Colonic mucosa (tissue), 4 donors: ENCODE measurements at regions not wholly inside any gene's neighbourhood (a gene's known extent, or its start where the extent isn't known, plus 50 kb on each side); places are given as distances from the start of the nearest gene placed in this dataset.
A peak's percentile ranks its signal among the peaks of the same experiment; 100 is the strongest.

Experiments
- DNase-seq: peaks from one replicate; pipeline ENCODE4 v3.0.0-alpha.2; 2020
- H3K27ac ChIP-seq: fragments of 200-600 bp; one replicate; pipeline ENCODE4 v1.8.0; 2021
- H3K27me3 ChIP-seq: fragments of 200-600 bp; one replicate; pipeline ENCODE4 v1.8.0; 2021
- H3K36me3 ChIP-seq: fragments of 200-600 bp; one replicate; pipeline ENCODE4 v1.8.0; 2021
- H3K4me1 ChIP-seq: fragments of 200-600 bp; one replicate; pipeline ENCODE4 v1.8.0; 2021; ENCODE audit warnings: mild to moderate bottlenecking
- H3K4me3 ChIP-seq: fragments of 200-600 bp; one replicate; pipeline ENCODE4 v1.8.0; 2021
- H3K9ac ChIP-seq, 2 donors: one replicate each; pipeline ENCODE4 v1.7.0; 2013; ENCODE audit warnings: control low read depth in 2 of 2, low read depth in 2 of 2, low read length in 2 of 2
- H3K9me3 ChIP-seq: fragments of 200-600 bp; one replicate; pipeline ENCODE4 v1.8.0; 2021
- intact Hi-C: fragments of 100-400 bp; cut with DNase I; formaldehyde crosslinking; loops from one replicate; pipeline ENCODE4 v1.14.1; 2022
- TF ChIP-seq, protein P1 (sequence below): fragments of 200-600 bp; IDR thresholded peaks from one replicate; pipeline ENCODE4 v1.8.0; 2022; ENCODE audit warnings: antibody characterized with exemption, mild to moderate bottlenecking
- donor health status: healthy.
- donor health status: DM: no; HTN: no; CAD: no.
- donor health status: DM: no; HTN: no; CAD: no.

DNA sequence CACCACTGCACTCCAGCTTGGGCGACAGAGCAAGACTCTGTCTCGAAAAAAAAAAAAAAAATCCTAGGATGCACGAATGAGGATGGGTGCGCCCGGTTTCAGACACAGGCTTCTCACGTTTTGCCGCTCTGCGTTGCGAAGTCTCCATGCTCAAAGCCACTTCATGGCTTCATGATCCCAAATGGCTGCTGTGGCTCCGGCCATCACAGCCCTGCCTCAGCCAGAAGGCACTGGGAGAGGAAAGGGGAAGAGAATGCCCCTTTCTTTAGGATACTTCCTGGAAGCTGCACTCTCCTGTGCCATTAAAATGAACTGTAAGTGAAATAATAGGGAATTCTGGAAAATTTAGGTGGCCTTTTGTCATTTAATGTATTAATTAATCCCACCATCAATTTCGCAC is 116.4 kb upstream of the ANO1 start:
- H3K9me3 ChIP-seq = no peaks in the 10 kb centered on the region
- no peaks in the 10 kb centered on the region for H3K27me3 ChIP-seq
- no peak overlapping the region for H3K9ac ChIP-seq
- H3K36me3 ChIP-seq = no peaks in the 10 kb centered on the region
- H3K4me3 ChIP-seq = no peak overlapping the region
- TF ChIP-seq, protein P1, sequence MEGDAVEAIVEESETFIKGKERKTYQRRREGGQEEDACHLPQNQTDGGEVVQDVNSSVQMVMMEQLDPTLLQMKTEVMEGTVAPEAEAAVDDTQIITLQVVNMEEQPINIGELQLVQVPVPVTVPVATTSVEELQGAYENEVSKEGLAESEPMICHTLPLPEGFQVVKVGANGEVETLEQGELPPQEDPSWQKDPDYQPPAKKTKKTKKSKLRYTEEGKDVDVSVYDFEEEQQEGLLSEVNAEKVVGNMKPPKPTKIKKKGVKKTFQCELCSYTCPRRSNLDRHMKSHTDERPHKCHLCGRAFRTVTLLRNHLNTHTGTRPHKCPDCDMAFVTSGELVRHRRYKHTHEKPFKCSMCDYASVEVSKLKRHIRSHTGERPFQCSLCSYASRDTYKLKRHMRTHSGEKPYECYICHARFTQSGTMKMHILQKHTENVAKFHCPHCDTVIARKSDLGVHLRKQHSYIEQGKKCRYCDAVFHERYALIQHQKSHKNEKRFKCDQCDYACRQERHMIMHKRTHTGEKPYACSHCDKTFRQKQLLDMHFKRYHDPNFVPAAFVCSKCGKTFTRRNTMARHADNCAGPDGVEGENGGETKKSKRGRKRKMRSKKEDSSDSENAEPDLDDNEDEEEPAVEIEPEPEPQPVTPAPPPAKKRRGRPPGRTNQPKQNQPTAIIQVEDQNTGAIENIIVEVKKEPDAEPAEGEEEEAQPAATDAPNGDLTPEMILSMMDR = no peak
- intact Hi-C loops = no loop called here
- no peaks in the 10 kb centered on the region for H3K4me1 ChIP-seq
- no peak for DNase-seq
- no peak overlapping the region for H3K27ac ChIP-seq

DNA sequence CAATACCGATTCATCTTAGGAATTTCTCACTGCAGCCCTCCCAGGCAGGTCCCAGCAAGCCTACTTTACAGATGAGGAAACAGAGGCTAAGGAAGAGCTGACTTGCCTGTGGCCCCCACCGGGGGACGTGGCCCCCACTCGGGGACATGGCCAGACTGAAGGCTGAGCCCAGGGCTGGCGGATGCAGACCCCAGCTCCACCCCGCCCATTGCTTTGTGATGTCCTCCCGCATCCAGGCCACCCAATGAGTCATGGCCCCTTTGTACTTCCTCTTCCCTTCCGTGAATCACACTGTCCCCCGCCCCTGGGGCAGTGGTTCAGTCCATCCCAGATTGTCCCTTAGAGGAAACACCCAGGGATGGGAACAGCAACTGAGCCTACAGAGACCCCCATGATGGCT is 116.0 kb upstream of the ANO1 start:
- Histone ChIP-seq H3K9me3 (no peaks in the 10 kb centered on the region), H3K9ac (no peak overlapping the region), H3K27ac (no peak overlapping the region), H3K27me3 (no peaks in the 10 kb centered on the region), H3K36me3 (no peaks in the 10 kb centered on the region), H3K4me3 (no peak overlapping the region), H3K4me1 (no peaks in the 10 kb centered on the region)
- TF ChIP-seq, protein P1 = no peak
- intact Hi-C loops = no loop called here
- peak; percentile 44 for DNase-seq

DNA sequence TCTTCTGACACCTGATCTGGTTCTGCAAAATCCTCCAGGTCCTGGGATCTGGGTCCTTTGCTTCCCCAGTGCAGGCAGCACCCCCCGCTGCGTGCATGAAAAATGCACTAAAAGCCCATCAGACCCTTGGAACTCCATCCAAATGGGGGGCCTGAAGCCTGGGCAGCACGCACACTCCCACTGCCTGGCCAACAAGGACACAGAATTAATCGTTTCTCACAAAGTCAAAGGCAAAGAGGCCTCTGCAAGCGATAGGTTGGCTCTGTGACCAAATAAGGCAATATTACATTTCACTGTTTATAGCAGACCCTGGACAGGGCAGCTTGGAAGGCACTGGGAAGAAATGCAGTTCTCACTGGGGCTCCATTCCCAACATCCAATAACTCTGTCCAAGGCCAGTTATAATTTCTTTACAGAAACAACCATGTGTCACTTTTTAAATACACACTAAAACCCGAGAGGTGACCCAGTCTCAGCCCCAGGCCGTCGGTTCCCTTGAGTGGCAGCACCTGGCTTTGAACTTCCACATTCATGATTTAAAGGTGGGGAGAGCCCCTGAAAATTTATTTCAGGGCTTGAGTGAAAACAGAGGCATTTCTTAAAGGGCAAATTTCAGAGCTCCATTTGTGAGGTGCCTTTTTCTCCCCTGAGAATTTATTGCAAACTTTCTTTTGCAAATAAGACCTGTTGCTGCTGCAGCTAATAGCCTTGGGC is 114.4 kb upstream of the ANO1 start:
- Histone ChIP-seq H3K4me1 (no peaks in the 10 kb centered on the region), H3K27ac (no peak overlapping the region), H3K9me3 (no peaks in the 10 kb centered on the region), H3K9ac (no peak overlapping the region), H3K27me3 (no peaks in the 10 kb centered on the region), H3K36me3 (no peaks in the 10 kb centered on the region), H3K4me3 (no peak overlapping the region)
- intact Hi-C loops = no loop called here
- DNase-seq = no peak
- TF ChIP-seq, protein P1 = no peak

DNA sequence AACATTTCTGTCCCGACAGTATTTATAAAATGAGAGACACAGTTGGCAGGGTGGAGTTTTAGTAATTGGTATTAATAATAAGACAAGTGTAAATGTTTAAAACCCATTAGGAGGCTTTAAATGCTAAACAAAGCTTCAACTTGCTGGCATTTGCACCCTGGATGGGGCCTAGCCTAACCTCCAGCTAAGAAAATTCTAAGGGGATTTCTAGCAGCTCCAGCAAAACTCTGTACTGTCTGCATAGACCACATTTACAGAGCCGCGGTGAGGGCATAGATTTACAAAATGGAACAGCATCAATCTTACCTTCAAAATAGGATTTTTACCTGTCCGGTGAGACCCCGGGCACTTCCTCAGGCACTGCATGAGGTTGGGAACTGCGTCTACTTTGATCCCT is 113.9 kb upstream of the ANO1 start:
- Histone ChIP-seq H3K9me3 (no peaks in the 10 kb centered on the region), H3K9ac (no peak overlapping the region), H3K27ac (no peak overlapping the region), H3K36me3 (no peaks in the 10 kb centered on the region), H3K27me3 (no peaks in the 10 kb centered on the region), H3K4me3 (no peak overlapping the region), H3K4me1 (no peaks in the 10 kb centered on the region)
- TF ChIP-seq, protein P1 = no peak
- intact Hi-C loops = no loop called here
- no peak for DNase-seq

DNA sequence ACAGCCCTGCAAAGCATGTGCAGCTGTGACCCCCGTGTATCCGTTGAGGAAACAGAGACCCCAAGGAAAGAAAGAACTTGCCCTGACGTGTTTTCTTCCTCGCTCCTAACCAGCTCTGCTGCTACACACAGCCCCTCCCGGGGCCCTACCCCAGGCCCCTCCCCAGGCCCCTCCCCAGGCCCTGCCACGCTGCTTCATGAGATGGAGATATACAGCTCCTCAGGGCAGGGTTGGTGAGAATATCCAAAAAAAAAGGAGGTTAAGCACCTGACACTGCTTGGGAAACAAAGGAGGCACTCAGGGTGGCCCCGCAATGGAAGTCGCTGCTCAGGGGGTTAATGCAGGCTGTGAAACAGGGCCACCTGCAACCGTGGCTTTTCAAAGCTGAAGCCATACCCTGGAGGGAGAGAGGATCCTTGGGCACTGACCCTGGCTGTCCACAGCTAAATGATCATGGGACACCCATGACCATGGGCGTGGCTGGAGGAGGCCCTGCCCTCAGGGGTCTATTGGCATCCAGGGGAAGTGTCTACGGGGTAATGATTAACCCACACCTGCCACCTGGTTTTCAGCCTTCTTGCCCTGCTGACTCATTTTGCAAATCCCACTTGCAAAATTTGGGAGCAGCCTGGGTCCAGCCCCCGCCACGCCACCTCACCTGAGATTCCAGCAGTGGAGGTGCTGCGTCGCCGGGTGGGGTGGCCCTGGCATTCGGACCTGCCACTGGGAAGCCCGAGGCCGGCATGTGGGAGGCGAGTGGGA is 112.1 kb upstream of the ANO1 start:
- DNase-seq = peak; percentile 63
- Histone ChIP-seq H3K4me1 (peaks cover 6% of the 10 kb centered on the region), H3K4me3 (peak overlapping the region; percentile 19), H3K36me3 (no peaks in the 10 kb centered on the region), H3K27me3 (no peaks in the 10 kb centered on the region), H3K9me3 (no peaks in the 10 kb centered on the region), H3K27ac (no peak overlapping the region), H3K9ac (peak overlapping the region in 1 of 2 donors; percentile 12)
- intact Hi-C loops = no loop called here
- TF ChIP-seq, protein P1 = no peak
